Astrocyte (in vitro differentiated cells and primary cell): ENCODE measurements at regions not wholly inside any gene's neighbourhood (a gene's known extent, or its start where the extent isn't known, plus 50 kb on each side); places are given as distances from the start of the nearest gene placed in this dataset.

Source experiments
- DNase-seq: peaks from one replicate; pipeline ENCODE4 v3.0.0-alpha.2; 2010; ENCODE audit warnings: low read depth
- FAIRE-seq: peaks from 2 replicates; lab custom pipeline; 2011; peaks lifted over from hg19 to GRCh38; lab: Jason Lieb, UNC
- H2AFZ ChIP-seq: 2 replicates; pipeline ENCODE4 v1.6.0; 2012; ENCODE audit warnings: low read depth, low read length, inconsistent platforms
- H3K27ac ChIP-seq: 2 replicates; pipeline ENCODE4 v1.5.1; 2011; ENCODE audit warnings: low read depth, low read length, inconsistent platforms
- H3K27me3 ChIP-seq: 2 replicates; pipeline ENCODE4 v1.6.0; 2011; ENCODE audit warnings: low read length, inconsistent platforms; ENCODE audit not compliant: insufficient read depth
- H3K36me3 ChIP-seq: 2 replicates; pipeline ENCODE4 v1.5.1; 2011; ENCODE audit warnings: low read length, inconsistent platforms; ENCODE audit not compliant: insufficient read depth
- H3K4me1 ChIP-seq: 2 replicates; pipeline ENCODE4 v1.5.1; 2011; ENCODE audit warnings: low read length, inconsistent platforms; ENCODE audit not compliant: insufficient read depth
- H3K4me2 ChIP-seq: 2 replicates; pipeline ENCODE4 v1.6.0; 2012; ENCODE audit warnings: low read length, inconsistent platforms
- H3K4me3 ChIP-seq: 2 replicates; pipeline ENCODE4 v1.5.1; 2011; ENCODE audit warnings: low read depth, mild to moderate bottlenecking, low read length, inconsistent platforms; ENCODE audit not compliant: insufficient read depth
- H3K79me2 ChIP-seq: 2 replicates; pipeline ENCODE4 v1.6.0; 2012; ENCODE audit warnings: mild to moderate bottlenecking, low read length, inconsistent platforms; ENCODE audit not compliant: insufficient read depth
- H3K9ac ChIP-seq: 2 replicates; pipeline ENCODE4 v1.6.0; 2012; ENCODE audit warnings: mild to moderate bottlenecking, low read length, inconsistent platforms
- H3K9me3 ChIP-seq: 2 replicates; pipeline ENCODE4 v1.5.1; 2012; ENCODE audit warnings: low read depth, mild to moderate bottlenecking, low read length, inconsistent platforms; ENCODE audit not compliant: insufficient read depth
- H4K20me1 ChIP-seq: 2 replicates; pipeline ENCODE4 v1.6.0; 2012; ENCODE audit warnings: low read length, inconsistent platforms; ENCODE audit not compliant: insufficient read depth
- H3K27ac Mint-ChIP-seq: one replicate; pipeline ENCODE4 v1.8.0; 2021; ENCODE audit warnings: mild to moderate bottlenecking, mixed read lengths; ENCODE audit not compliant: unreplicated experiment
- H3K27me3 Mint-ChIP-seq: one replicate; pipeline ENCODE4 v1.8.0; 2021; ENCODE audit warnings: low read depth, mixed read lengths; ENCODE audit not compliant: unreplicated experiment
- H3K36me3 Mint-ChIP-seq: one replicate; pipeline ENCODE4 v1.8.0; 2021; ENCODE audit warnings: low read depth, mixed read lengths; ENCODE audit not compliant: unreplicated experiment
- H3K4me1 Mint-ChIP-seq: one replicate; pipeline ENCODE4 v1.8.0; 2021; ENCODE audit warnings: low read depth, mixed read lengths; ENCODE audit not compliant: unreplicated experiment
- H3K4me3 Mint-ChIP-seq: one replicate; pipeline ENCODE4 v1.8.0; 2021; ENCODE audit warnings: mild to moderate bottlenecking, moderate library complexity, mixed read lengths; ENCODE audit not compliant: unreplicated experiment
- H3K9me3 Mint-ChIP-seq: one replicate; pipeline ENCODE4 v1.8.0; 2021; ENCODE audit warnings: mild to moderate bottlenecking, mixed read lengths; ENCODE audit not compliant: unreplicated experiment
- EZH2 ChIP-seq: IDR thresholded peaks from 2 replicates; pipeline ENCODE4 v1.6.1; 2012; ENCODE audit warnings: mild to moderate bottlenecking, low read length, inconsistent platforms; ENCODE audit not compliant: insufficient read depth
- TF ChIP-seq, protein P1 (sequence below): IDR thresholded peaks from 2 replicates; pipeline ENCODE4 v1.5.1; 2011; ENCODE audit warnings: low read depth, mild to moderate bottlenecking, inconsistent platforms, low read length, moderate library complexity; ENCODE audit not compliant: insufficient read depth

DNA sequence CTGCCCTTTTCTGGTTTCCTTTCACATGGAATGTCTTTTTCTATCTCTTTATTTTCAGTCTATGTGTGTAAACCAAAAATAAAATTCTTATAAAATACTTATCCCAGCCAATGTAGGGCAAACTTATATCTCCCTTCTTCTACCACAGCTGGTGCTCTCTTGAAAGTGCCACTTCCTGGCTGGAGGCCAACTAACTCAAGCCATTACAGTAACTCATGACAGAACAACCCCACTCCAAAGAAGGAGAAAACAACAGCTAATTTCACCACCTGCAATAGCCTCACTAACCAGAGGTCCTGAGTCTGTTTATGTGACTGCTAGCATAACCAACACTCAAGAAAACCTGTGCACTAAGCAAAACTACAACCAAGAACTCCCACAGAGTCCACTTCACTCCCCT lies 74.9 kb upstream of the DBX1 start:
- TF ChIP-seq EZH2: no peak
- TF ChIP-seq, protein P1, sequence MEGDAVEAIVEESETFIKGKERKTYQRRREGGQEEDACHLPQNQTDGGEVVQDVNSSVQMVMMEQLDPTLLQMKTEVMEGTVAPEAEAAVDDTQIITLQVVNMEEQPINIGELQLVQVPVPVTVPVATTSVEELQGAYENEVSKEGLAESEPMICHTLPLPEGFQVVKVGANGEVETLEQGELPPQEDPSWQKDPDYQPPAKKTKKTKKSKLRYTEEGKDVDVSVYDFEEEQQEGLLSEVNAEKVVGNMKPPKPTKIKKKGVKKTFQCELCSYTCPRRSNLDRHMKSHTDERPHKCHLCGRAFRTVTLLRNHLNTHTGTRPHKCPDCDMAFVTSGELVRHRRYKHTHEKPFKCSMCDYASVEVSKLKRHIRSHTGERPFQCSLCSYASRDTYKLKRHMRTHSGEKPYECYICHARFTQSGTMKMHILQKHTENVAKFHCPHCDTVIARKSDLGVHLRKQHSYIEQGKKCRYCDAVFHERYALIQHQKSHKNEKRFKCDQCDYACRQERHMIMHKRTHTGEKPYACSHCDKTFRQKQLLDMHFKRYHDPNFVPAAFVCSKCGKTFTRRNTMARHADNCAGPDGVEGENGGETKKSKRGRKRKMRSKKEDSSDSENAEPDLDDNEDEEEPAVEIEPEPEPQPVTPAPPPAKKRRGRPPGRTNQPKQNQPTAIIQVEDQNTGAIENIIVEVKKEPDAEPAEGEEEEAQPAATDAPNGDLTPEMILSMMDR: no peak
- H3K36me3 Mint-ChIP-seq: no peaks in the 10 kb centered on the region
- Histone ChIP-seq H3K4me2 (no peak overlapping the region), H3K27me3 (no peaks in the 10 kb centered on the region), H4K20me1 (no peaks in the 10 kb centered on the region), H2AFZ (no peak overlapping the region), H3K4me3 (no peak overlapping the region), H3K4me1 (no peaks in the 10 kb centered on the region), H3K9ac (no peak overlapping the region), H3K36me3 (no peaks in the 10 kb centered on the region), H3K9me3 (no peaks in the 10 kb centered on the region), H3K27ac (no peak overlapping the region), H3K79me2 (no peaks in the 10 kb centered on the region)
- H3K4me3 Mint-ChIP-seq: no peak overlapping the region
- no peaks in the 10 kb centered on the region for H3K27me3 Mint-ChIP-seq
- H3K4me1 Mint-ChIP-seq: no peaks in the 10 kb centered on the region
- FAIRE-seq: no peak
- H3K9me3 Mint-ChIP-seq: peaks cover 7% of the 10 kb centered on the region
- no peak overlapping the region for H3K27ac Mint-ChIP-seq
- no peak for DNase-seq

DNA sequence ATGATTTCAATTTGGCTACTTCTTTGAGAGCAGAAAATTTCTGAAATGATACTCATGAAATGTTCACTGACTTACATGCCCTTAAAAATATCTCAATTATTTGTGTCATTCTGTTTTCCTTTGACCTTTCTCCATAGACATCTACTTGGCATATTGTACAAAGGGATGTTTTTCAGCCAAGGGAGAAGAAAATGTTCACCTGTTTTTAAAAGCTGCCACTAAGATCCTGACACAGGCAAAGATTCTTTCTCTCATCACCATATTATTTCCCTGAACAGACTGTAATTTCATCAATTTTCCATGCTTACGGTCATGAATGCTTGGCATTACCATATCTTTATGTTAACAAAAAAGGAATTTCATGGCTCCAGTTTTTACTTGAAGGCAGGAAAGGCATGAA lies 67.4 kb upstream of the DBX1 start:
- H3K4me1 ChIP-seq: no peaks in the 10 kb centered on the region
- H3K9me3 ChIP-seq: no peaks in the 10 kb centered on the region
- no peaks in the 10 kb centered on the region for H4K20me1 ChIP-seq
- no peak overlapping the region for H2AFZ ChIP-seq
- no peak overlapping the region for H3K9ac ChIP-seq
- Mint-ChIP-seq H3K4me1 (no peaks in the 10 kb centered on the region), H3K36me3 (no peaks in the 10 kb centered on the region), H3K27me3 (peaks cover 28% of the 10 kb centered on the region), H3K4me3 (no peak overlapping the region), H3K27ac (no peak overlapping the region), H3K9me3 (peaks cover 2% of the 10 kb centered on the region)
- H3K36me3 ChIP-seq: no peaks in the 10 kb centered on the region
- H3K27ac ChIP-seq: no peak overlapping the region
- no peak for TF ChIP-seq EZH2
- TF ChIP-seq, protein P1: no peak
- FAIRE-seq (no peak), DNase-seq (no peak)
- no peaks in the 10 kb centered on the region for H3K79me2 ChIP-seq
- H3K4me2 ChIP-seq: no peak overlapping the region
- no peaks in the 10 kb centered on the region for H3K27me3 ChIP-seq
- H3K4me3 ChIP-seq: no peak overlapping the region

DNA sequence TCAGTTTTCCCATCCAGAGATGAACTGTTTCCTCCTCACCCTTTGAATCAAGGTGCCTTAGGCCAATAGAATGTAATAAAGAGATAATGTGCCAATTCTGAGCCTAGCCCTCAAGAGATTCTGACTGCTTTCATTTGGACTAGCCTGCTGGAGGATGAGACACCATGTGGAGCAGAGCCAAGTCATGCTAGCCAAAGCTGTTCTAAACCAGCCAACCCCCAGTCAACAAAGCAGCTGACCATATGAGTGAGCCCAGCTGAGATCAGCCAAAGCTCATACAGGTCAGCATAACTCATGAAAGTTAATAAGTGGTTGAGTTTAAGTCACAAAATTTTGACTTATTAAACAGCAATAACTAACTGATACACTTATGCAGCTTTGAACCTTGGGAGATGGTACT lies 66.7 kb upstream of the DBX1 start:
- no peaks in the 10 kb centered on the region for H3K36me3 Mint-ChIP-seq
- H3K36me3 ChIP-seq: no peaks in the 10 kb centered on the region
- H3K4me1 Mint-ChIP-seq: no peaks in the 10 kb centered on the region
- H3K9me3 Mint-ChIP-seq: peaks cover 2% of the 10 kb centered on the region
- H3K79me2 ChIP-seq: no peaks in the 10 kb centered on the region
- no peak overlapping the region for H2AFZ ChIP-seq
- no peak for TF ChIP-seq EZH2
- TF ChIP-seq, protein P1: no peak
- H3K27me3 Mint-ChIP-seq: peaks cover 29% of the 10 kb centered on the region
- H3K27me3 ChIP-seq: no peaks in the 10 kb centered on the region
- H3K4me3 Mint-ChIP-seq: no peak overlapping the region
- H4K20me1 ChIP-seq: no peaks in the 10 kb centered on the region
- H3K27ac Mint-ChIP-seq: no peak overlapping the region
- no peaks in the 10 kb centered on the region for H3K4me1 ChIP-seq
- no peak overlapping the region for H3K4me3 ChIP-seq
- DNase-seq (no peak), FAIRE-seq (no peak)
- H3K9me3 ChIP-seq: no peaks in the 10 kb centered on the region
- no peak overlapping the region for H3K27ac ChIP-seq
- H3K4me2 ChIP-seq: no peak overlapping the region
- H3K9ac ChIP-seq: no peak overlapping the region
